ENCODE measurements at regions not wholly inside any gene's neighbourhood (a gene's known extent, or its start where the extent isn't known, plus 50 kb on each side); places are given as distances from the start of the nearest gene placed in this dataset.

DNA sequence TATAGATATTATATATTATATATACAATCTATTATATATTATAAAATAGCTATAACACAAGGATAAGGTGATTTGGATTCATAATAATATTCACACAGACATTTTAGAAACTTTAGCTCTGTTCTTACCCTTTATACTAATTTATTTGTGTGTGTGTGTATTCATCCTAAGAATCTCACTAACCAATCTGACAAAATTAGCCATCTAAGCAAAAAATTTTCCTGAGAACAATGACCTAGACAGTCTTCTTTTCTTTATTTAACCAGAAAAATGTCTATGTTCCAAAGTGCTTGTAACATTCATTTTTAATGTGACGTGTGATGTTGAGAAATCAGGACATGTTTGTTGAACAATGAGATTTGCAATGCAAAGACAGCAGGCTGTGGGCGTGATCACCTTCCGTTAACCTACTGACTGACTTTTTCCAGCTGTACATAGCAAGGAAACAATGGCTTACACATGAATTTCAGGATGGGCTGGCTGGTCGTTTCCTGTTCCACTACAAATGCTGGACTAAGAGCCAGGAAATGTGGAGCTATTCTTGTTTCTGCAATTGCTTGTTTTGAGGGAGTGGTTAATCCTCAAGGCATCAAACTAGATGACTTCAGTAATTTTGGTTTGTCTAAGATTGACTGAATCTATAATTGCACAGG is 634.6 kb upstream of the ARGLU1 start:
- DNase-seq (ENCODE audit: low spot score), result no peak

GRCh38 chr13:107200491-107200890 is 632.6 kb upstream of the ARGLU1 start:
- DNase-seq (ENCODE audit: low spot score), result no peak

GRCh38 chr13:107192289-107192688 is 624.4 kb upstream of the ARGLU1 start:
- no peak for DNase-seq (ENCODE audit: low spot score)

- no peak for DNase-seq (ENCODE audit: low spot score)
Observed at GRCh38 chr13:107190065-107190464, 622.1 kb upstream of the ARGLU1 start.

DNA sequence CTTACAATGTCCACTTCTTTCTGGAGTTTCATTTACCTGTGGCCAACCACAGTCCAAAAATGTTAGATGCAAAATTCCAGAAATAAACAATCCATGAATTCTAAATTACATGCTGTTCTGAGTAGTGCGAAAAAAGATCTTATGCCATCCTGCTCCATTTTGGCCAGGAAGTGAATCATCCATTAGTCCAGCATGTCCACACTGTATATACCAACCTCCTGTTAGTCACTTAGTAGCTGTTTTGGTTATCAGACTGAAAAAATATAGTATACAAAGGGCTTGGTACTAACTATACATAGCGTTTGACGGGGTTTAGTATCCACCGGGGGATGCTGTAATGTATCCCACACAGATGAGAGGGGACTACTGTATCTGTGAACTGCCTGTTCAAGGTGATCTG is 618.0 kb upstream of the ARGLU1 start:
- DNase-seq (ENCODE audit: low spot score), result no peak

DNA sequence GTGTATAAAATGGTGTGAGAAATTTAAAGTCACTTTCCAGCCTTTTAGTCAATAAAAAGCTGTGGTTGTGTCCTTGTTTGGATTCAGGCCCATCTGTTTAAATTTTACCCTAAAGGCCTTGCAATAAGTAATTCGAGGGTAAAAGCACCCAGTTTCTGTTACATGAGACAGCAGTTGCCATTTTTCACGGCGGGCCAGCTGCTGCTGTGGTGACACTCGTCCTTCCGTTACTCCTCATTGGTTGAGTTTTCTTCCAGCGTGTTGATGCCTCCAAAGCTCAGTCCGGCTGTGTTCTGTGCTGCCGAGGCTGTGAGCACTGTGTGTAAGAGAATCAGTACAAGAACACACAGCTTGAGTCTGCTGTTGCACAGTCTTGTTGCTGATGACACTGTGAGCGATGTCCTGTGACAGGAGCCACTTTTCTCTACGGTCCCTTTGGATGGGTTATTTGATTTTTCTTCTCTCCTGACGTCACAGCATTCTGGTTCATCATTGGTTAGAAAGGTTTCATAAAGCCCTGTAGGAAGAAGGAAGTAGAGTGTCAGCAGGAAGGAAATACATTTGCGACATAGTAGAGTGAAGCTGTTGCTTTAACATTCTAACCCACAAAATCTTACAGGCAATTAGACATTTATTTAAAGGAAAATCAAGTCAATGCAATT is 602.5 kb upstream of the ARGLU1 start:
- no peak for DNase-seq (ENCODE audit: low spot score)

DNA sequence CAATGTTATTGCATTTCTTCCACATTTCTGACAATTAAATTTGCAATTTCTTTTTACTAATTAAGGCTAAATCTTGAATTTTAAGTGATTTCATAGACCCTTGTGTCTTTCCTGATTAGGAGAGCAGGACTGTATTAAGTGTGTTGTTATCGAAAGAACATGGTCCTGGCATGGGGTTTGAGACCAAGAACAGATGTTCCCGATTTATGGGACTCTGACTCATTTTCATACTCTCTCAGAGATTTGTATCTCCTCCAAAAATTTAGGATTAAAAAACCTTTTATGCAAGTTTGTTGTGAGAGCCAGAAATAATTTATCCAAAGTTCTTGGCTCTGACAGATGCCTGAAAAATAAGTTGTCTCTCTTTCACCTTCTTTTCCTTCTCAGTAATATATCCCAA is 589.3 kb upstream of the ARGLU1 start:
- DNase-seq (ENCODE audit: low spot score), result no peak

GRCh38 chr13:107144432-107144831 is 576.5 kb upstream of the ARGLU1 start:
- no peak for DNase-seq (ENCODE audit: low spot score)

GRCh38 chr13:107141767-107142166 is 573.8 kb upstream of the ARGLU1 start:
- DNase-seq (ENCODE audit: low spot score), result no peak

DNA sequence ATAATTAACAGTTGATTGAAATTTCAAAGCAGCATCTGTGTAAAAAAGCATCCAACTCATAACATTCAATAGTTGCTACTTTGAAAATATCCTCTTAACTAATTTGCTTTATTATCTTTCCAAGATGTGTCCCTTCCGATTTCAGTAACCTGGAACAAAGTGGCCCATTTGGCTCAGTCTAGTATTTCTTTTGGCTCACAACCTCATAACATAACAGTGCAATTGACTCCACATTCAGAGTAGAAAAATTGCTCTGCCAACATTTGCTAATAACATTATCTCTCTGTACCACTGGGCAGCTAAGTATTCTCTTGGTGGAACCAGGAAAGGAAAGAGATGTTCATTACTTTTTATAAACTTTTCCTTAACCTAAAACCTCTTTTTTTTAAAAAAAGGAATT is 571.1 kb upstream of the ARGLU1 start:
- DNase-seq (ENCODE audit: low spot score), result no peak

DNA sequence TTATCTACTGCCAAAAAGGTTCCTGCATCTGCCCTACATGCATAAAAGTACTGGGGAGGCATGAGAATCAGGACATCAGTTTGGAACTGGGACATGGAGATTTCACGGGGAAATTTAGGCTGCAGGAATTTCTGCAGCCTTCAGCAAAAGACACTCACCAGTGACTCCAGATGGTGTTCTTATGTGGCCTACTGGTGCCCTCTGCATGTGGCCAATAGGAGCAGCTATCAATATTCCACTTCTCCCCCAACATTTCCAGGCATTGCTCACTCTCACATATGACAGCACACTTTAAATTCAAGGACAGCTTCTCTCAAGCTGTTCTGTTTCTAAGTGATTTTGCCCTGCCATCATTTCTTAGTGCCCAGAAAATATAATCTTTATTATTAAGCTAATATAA is 570.5 kb upstream of the ARGLU1 start:
- DNase-seq (ENCODE audit: low spot score), result no peak

DNA sequence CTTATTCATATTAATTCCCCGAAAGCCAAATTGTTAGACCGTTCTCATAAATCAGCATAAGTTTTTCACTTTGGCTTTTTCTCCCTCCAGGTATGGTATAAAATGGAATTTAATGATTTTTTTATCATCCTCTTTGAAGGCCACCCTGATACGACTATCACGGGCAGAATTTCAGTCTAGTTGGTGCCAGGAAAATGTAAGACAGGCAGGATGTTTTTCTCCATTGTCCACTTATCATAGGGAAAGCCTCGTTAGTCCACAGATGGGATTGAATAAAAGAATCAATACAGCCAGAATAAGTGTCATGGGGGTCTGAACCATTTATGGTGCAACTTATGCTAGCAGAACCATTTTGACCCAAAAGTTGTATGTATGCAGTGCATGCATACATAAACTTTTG is 566.0 kb upstream of the ARGLU1 start:
- DNase-seq (ENCODE audit: low spot score), result no peak

GRCh38 chr13:107130566-107130965 is 562.6 kb upstream of the ARGLU1 start:
- no peak for DNase-seq (ENCODE audit: low spot score)

GRCh38 chr13:107124730-107125129 is 556.8 kb upstream of the ARGLU1 start:
- DNase-seq (ENCODE audit: low spot score), result no peak

DNA sequence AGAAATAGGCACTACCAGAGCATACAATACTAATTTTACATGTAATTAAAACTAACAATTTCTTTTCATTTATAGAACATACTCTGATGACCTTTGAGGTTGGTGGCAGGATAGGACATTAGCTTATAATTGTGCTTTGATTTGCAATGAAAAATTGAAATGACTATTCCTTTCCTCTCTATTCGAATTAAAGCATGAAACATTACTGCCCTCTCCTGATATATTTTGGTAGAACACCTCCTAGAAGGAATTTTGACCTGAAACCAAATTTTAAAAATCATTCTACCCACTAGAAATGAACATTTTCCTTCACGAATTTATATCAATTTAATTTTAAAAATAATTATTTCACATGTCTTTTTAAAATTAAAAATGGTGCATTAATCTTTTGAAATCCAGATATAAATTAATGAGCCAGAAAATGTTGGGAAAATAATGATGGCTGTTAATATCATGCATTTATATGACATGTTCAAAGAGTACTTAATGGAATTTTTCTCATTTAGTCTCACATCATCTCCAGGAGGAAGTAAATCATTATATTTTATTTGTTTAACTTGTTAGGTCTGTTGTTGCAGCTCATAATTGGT is 556.3 kb upstream of the ARGLU1 start:
- DNase-seq (ENCODE audit: low spot score), result no peak

GRCh38 chr13:107121793-107122192 is 553.9 kb upstream of the ARGLU1 start:
- DNase-seq (ENCODE audit: low spot score), result no peak

- no peak for DNase-seq (ENCODE audit: low spot score)
Observed at GRCh38 chr13:107119989-107120881, 552.3 kb upstream of the ARGLU1 start.

DNA sequence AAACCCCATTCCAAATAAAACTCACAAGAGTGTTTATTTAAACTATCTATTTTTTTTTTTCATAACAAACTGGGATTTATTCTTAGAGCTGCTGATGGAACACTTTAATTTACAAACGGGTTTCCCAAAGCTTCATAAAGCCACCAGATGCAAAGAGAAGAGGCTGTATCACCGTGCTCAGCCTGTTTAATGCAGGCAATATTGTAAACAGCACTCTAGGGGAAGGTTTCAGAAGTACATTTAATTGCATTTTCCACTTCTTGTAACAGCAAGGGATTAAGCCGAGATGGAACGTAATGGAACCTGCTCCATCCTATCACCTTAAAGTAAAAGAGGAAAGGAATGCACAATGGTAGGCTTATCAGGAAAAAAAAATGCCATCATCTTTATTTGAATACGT is 550.6 kb upstream of the ARGLU1 start:
- DNase-seq (ENCODE audit: low spot score), result no peak

DNA sequence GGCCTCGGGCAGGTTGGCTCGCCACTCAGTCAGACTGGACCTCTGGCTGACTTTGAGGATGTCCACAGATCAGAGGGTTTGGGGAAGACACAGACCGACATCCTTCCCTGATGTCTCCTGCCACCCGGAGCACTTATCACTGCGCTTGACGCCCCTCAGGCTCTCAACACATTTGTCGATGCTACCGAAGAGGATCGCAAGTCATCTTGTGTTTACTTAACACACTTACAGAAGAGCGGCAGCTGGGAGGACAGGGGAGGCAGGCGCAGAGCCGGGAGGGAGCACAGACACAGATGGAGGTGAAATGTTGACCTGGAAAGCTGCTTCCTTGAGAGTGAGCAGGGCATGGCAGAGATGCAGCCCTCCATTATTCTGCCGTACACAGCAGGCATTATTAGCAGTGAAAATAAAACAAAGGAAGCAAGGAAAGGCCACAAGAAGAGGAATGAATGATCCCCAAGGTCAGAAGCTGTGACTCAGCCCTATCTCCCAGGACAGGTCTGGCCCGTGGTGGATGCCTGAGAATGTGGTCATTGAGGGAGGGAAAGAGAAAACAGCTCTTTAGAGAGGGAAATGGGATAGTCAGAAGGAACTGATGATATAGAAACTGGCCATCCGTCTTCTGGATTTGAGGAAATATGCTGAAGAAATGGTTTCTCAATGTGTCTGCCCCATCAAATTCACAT is 549.5 kb upstream of the ARGLU1 start:
- DNase-seq (ENCODE audit: low spot score), result no peak

DNA sequence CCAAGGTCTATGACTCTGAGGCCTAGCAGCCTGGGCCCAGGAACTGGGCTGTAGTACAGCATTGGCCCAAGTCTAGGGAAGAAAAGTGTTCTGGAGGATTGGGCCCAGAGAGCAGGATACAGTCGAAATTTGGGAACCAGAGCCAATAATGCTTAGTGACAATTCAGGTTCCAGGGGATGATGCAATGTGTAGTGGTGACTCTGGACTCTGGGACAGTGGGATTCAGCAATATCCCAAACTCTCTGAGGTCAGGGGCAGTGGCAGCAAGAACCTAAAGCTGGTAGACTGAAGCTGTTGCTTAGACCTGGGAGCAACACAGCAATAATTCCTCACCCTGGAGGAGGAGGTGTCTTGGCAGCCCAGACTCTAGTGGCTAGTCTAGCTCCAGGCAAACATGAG is 545.5 kb upstream of the ARGLU1 start:
- no peak for DNase-seq (ENCODE audit: low spot score)

DNA sequence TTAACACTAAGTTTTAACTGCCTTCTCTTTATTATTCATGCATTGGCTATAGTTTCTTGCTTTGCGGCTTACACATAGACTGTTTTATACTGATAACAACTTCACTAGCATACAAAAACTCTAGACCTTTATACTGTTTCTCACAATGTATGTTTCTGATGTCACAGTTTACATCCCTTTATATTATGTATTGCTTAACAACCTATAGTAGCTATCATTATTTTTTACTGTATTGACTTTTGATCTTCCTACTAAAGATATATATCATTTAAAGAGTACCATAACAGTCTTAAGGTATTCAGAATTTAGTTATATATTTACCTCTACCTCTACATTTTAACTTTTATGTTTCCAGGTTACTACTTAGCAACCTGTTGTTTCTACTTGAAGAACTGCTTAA is 543.3 kb upstream of the ARGLU1 start:
- no peak for DNase-seq (ENCODE audit: low spot score)

- no peak for DNase-seq (ENCODE audit: low spot score)
Observed at GRCh38 chr13:107104631-107105030, 536.7 kb upstream of the ARGLU1 start.
